HEK293 (cell line): ENCODE measurements at regions not wholly inside any gene's neighbourhood (a gene's known extent, or its start where the extent isn't known, plus 50 kb on each side); places are given as distances from the start of the nearest gene placed in this dataset.

Experiments used
- CTCF ChIA-PET: fragments of 350-600 bp; formaldehyde crosslinking; extraction: SDS; loops from one replicate; lab custom pipeline; 2021; ENCODE audit warnings: antibody characterized with exemption; lab: Yijun Ruan, JAX
- POLR2A ChIA-PET: fragments of 300-600 bp; formaldehyde crosslinking; extraction: SDS; loops from one replicate; lab custom pipeline; 2020; ENCODE audit warnings: antibody characterized with exemption, inconsistent platforms; lab: Yijun Ruan, JAX
- H3K27ac ChIP-seq: fragments of 200-500 bp; sonication (Bioruptor generic); 2 replicates; pipeline ENCODE4 v1.5.1; 2014; ENCODE audit warnings: low read depth, low read length, control low read depth, inconsistent platforms; ENCODE audit errors: extremely low read depth
- H3K36me3 ChIP-seq, 2 experiments: fragments of 200-500 bp in 1 of 2; sonication (Bioruptor generic) in 1 of 2; 1 replicate in 1 of 2; 2 replicates in 1 of 2; pipeline ENCODE4 v1.5.1; 2014 to 2017; ENCODE audit warnings: inconsistent platforms in 2 of 2, low read length in 2 of 2; ENCODE audit not compliant: control insufficient read depth in 2 of 2, insufficient read depth in 1 of 2
- H3K4me1 ChIP-seq: fragments of 200-500 bp; sonication (Bioruptor generic); 2 replicates; pipeline ENCODE4 v1.5.1; 2014; ENCODE audit warnings: mild to moderate bottlenecking, low read length, inconsistent platforms; ENCODE audit not compliant: control insufficient read depth, insufficient read depth
- H3K4me3 ChIP-seq: 2 replicates; pipeline ENCODE4 v1.5.1; 2011; ENCODE audit warnings: low read depth, mild to moderate bottlenecking, control low read depth, low read length, moderate library complexity
- H3K9me3 ChIP-seq: fragments of 200-500 bp; sonication (Bioruptor generic); 2 replicates; pipeline ENCODE4 v1.5.1; 2014; ENCODE audit warnings: low read depth, low read length, inconsistent platforms; ENCODE audit not compliant: control insufficient read depth, insufficient read depth
- BCL11A ChIP-seq: fragments of 450-650 bp; formaldehyde crosslinking; IDR thresholded peaks from 2 replicates; pipeline ENCODE4 v1.5.1; 2016; ENCODE audit warnings: low read depth, missing biosample characterization, missing genetic modification characterization
- FEZF1 ChIP-seq: fragments of 450-650 bp; formaldehyde crosslinking; IDR thresholded peaks from 2 replicates; pipeline ENCODE4 v1.5.1; 2016; ENCODE audit warnings: missing biosample characterization, missing genetic modification characterization
- KLF9 ChIP-seq: fragments of 450-650 bp; formaldehyde crosslinking; IDR thresholded peaks from 2 replicates; pipeline ENCODE4 v1.5.1; 2016; ENCODE audit warnings: missing biosample characterization, missing genetic modification characterization, low read depth
- TCF7L2 ChIP-seq: IDR thresholded peaks from 2 replicates; pipeline ENCODE4 v1.6.1; 2011; ENCODE audit warnings: low read depth, mild to moderate bottlenecking, inconsistent platforms, low read length, moderate library complexity, borderline replicate concordance
- ZEB2 ChIP-seq: fragments of 450-650 bp; formaldehyde crosslinking; IDR thresholded peaks from 2 replicates; pipeline ENCODE4 v1.5.1; 2016; ENCODE audit warnings: missing biosample characterization, missing genetic modification characterization
- ZNF148 ChIP-seq: fragments of 450-650 bp; formaldehyde crosslinking; IDR thresholded peaks from 2 replicates; pipeline ENCODE4 v1.5.0; 2017; ENCODE audit warnings: missing biosample characterization, missing genetic modification characterization, borderline replicate concordance
- ZNF184 ChIP-seq: fragments of 450-650 bp; IDR thresholded peaks from 2 replicates; pipeline ENCODE4 v1.5.1; 2018; ENCODE audit warnings: missing biosample characterization, mild to moderate bottlenecking, missing genetic modification characterization
- ZNF223 ChIP-seq: fragments of 450-650 bp; formaldehyde crosslinking; IDR thresholded peaks from 2 replicates; pipeline ENCODE4 v1.5.1; 2016; ENCODE audit warnings: missing biosample characterization, missing genetic modification characterization
- ZNF239 ChIP-seq: fragments of 450-650 bp; formaldehyde crosslinking; IDR thresholded peaks from 2 replicates; pipeline ENCODE4 v1.5.1; 2016; ENCODE audit warnings: missing biosample characterization, missing genetic modification characterization
- ZNF311 ChIP-seq: fragments of 450-650 bp; formaldehyde crosslinking; IDR thresholded peaks from 2 replicates; pipeline ENCODE4 v1.5.1; 2017; ENCODE audit warnings: missing biosample characterization, missing genetic modification characterization, borderline replicate concordance
- ZNF521 ChIP-seq: fragments of 450-650 bp; formaldehyde crosslinking; IDR thresholded peaks from 2 replicates; pipeline ENCODE4 v1.5.1; 2017; ENCODE audit warnings: missing biosample characterization, mild to moderate bottlenecking, missing genetic modification characterization
- ZNF555 ChIP-seq: fragments of 450-650 bp; formaldehyde crosslinking; conservative IDR thresholded peaks from 2 replicates; pipeline ENCODE4 v1.5.1; 2017; ENCODE audit warnings: missing biosample characterization, mild to moderate bottlenecking, missing genetic modification characterization, inconsistent platforms
- ZNF596 ChIP-seq: fragments of 450-650 bp; IDR thresholded peaks from 2 replicates; pipeline ENCODE4 v1.5.0; 2018; ENCODE audit warnings: missing biosample characterization, mild to moderate bottlenecking, missing genetic modification characterization, moderate library complexity
- ZNF600 ChIP-seq: fragments of 450-650 bp; formaldehyde crosslinking; IDR thresholded peaks from 2 replicates; pipeline ENCODE4 v1.5.1; 2016; ENCODE audit warnings: missing biosample characterization, missing genetic modification characterization
- ZNF626 ChIP-seq: fragments of 450-650 bp; sonication (Bioruptor Pico); formaldehyde crosslinking; IDR thresholded peaks from 2 replicates; pipeline ENCODE4 v1.5.1; 2018; ENCODE audit warnings: missing biosample characterization, missing genetic modification characterization, inconsistent platforms
- ZNF664 ChIP-seq: fragments of 450-650 bp; formaldehyde crosslinking; IDR thresholded peaks from 2 replicates; pipeline ENCODE4 v1.5.1; 2016; ENCODE audit warnings: missing biosample characterization, missing genetic modification characterization
- ZNF843 ChIP-seq: fragments of 450-650 bp; formaldehyde crosslinking; IDR thresholded peaks from 2 replicates; pipeline ENCODE4 v1.5.1; 2016; ENCODE audit warnings: missing biosample characterization, missing genetic modification characterization
- ZSCAN5A ChIP-seq: fragments of 450-650 bp; formaldehyde crosslinking; IDR thresholded peaks from 2 replicates; pipeline ENCODE4 v1.5.1; 2016; ENCODE audit warnings: missing biosample characterization, missing genetic modification characterization
- TF ChIP-seq, protein P1 (sequence below): fragments of 450-650 bp; formaldehyde crosslinking; IDR thresholded peaks from 2 replicates; pipeline ENCODE4 v1.5.1; 2016; ENCODE audit warnings: missing biosample characterization, missing genetic modification characterization
- TF ChIP-seq, protein P2 (sequence below): fragments of 450-650 bp; formaldehyde crosslinking; IDR thresholded peaks from 2 replicates; pipeline ENCODE4 v1.5.1; 2016; ENCODE audit warnings: missing biosample characterization, missing genetic modification characterization

- TF ChIP-seq ZNF148, result no peak
- TF ChIP-seq, protein P1, sequence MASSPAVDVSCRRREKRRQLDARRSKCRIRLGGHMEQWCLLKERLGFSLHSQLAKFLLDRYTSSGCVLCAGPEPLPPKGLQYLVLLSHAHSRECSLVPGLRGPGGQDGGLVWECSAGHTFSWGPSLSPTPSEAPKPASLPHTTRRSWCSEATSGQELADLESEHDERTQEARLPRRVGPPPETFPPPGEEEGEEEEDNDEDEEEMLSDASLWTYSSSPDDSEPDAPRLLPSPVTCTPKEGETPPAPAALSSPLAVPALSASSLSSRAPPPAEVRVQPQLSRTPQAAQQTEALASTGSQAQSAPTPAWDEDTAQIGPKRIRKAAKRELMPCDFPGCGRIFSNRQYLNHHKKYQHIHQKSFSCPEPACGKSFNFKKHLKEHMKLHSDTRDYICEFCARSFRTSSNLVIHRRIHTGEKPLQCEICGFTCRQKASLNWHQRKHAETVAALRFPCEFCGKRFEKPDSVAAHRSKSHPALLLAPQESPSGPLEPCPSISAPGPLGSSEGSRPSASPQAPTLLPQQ (tag by site-specific recombination), result no peak
- TF ChIP-seq, all 188 proteins: peak for 0
Measured at GRCh38 chr10:59107147-59107546, 69.3 kb upstream of the PHYHIPL start (continued).

GRCh38 chr10:59108296-59108870 is 68.1 kb upstream of the PHYHIPL start:
- H3K36me3 ChIP-seq, result no peaks in the 10 kb centered on the region
- ChIA-PET POLR2A (no interaction called here), CTCF (no interaction called here)
- no peaks in the 10 kb centered on the region for H3K9me3 ChIP-seq
- TF ChIP-seq BCL11A (tag by site-specific recombination), result no peak
- no peaks in the 10 kb centered on the region for H3K4me1 ChIP-seq
- no peak overlapping the region for H3K4me3 ChIP-seq
- H3K27ac ChIP-seq, result no peak overlapping the region

DNA sequence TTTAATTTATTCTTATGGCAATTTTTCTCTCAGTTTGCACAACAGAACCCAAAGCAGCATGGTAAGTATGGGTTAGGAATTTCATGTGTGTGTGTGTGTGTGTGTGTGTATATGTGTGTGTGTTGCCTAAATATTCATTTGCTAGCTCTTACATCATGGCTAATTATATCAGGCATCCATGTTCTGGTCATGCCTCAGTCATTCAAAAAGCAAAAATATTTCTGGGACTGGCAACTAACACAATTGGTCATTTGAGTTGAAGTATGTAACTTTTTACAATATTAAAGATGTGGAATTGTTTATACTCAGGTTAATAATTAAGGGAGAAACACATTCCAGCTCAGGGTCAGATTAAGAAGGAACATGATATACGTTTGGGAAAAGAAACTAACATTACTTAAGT is 67.6 kb upstream of the PHYHIPL start:
- Histone ChIP-seq H3K4me3 (no peak overlapping the region), H3K27ac (no peak overlapping the region), H3K4me1 (0 out of 2 replicates have a peak, but pooled peaks cover 1% of the 10 kb centered on the region), H3K9me3 (no peaks in the 10 kb centered on the region), H3K36me3 (no peaks in the 10 kb centered on the region)
- POLR2A ChIA-PET, result no interaction called here
- CTCF ChIA-PET, result interaction anchor here (0.6 kb wide), 1 partner anchor 200 kb away, joined by 4 read pairs; no protein-coding TSS in a partner anchor
- TF ChIP-seq TCF7L2 (no peak), ZNF184 (tag by site-specific recombination) (no peak), ZNF596 (tag by site-specific recombination) (no peak), KLF9 (tag by site-specific recombination) (no peak), ZSCAN5A (no peak), ZEB2 (tag by site-specific recombination) (no peak), ZNF843 (tag by site-specific recombination) (no peak), ZNF311 (tag by site-specific recombination) (no peak), ZNF223 (tag by site-specific recombination) (no peak), ZNF148 (no peak), ZNF521 (tag by site-specific recombination) (no peak), FEZF1 (tag by site-specific recombination) (no peak), ZNF555 (tag by site-specific recombination) (no peak), ZNF626 (tag by site-specific recombination) (no peak), ZNF600 (tag by site-specific recombination) (no peak), ZNF664 (tag by site-specific recombination) (no peak), ZNF239 (tag by site-specific recombination) (no peak)
- TF ChIP-seq, protein P2, sequence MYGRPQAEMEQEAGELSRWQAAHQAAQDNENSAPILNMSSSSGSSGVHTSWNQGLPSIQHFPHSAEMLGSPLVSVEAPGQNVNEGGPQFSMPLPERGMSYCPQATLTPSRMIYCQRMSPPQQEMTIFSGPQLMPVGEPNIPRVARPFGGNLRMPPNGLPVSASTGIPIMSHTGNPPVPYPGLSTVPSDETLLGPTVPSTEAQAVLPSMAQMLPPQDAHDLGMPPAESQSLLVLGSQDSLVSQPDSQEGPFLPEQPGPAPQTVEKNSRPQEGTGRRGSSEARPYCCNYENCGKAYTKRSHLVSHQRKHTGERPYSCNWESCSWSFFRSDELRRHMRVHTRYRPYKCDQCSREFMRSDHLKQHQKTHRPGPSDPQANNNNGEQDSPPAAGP (tag by site-specific recombination), result no peak
